Kidney epithelial cell (primary cell): ENCODE measurements at regions not wholly inside any gene's neighbourhood (a gene's known extent, or its start where the extent isn't known, plus 50 kb on each side); places are given as distances from the start of the nearest gene placed in this dataset.

ENCODE experiments used
- DNase-seq: peaks from one replicate; pipeline ENCODE4 v3.0.0-alpha.2; 2010; ENCODE audit warnings: low read depth
- H3K27me3 ChIP-seq: 2 replicates; pipeline ENCODE4 v1.6.0; 2011; ENCODE audit warnings: low read length; ENCODE audit not compliant: control insufficient read depth, insufficient read depth
- H3K36me3 ChIP-seq: 2 replicates; pipeline ENCODE4 v1.5.1; 2011; ENCODE audit warnings: low read length; ENCODE audit not compliant: control insufficient read depth, insufficient read depth
- H3K4me3 ChIP-seq: 2 replicates; pipeline ENCODE4 v1.5.1; 2011; ENCODE audit warnings: low read depth, mild to moderate bottlenecking, control low read depth, low read length
- TF ChIP-seq, protein P1 (sequence below): IDR thresholded peaks from 2 replicates; pipeline ENCODE4 v1.5.1; 2011; ENCODE audit warnings: mild to moderate bottlenecking, moderate library complexity, low read length, control low read depth, inconsistent platforms; ENCODE audit not compliant: insufficient read depth, poor library complexity, severe bottlenecking

DNA sequence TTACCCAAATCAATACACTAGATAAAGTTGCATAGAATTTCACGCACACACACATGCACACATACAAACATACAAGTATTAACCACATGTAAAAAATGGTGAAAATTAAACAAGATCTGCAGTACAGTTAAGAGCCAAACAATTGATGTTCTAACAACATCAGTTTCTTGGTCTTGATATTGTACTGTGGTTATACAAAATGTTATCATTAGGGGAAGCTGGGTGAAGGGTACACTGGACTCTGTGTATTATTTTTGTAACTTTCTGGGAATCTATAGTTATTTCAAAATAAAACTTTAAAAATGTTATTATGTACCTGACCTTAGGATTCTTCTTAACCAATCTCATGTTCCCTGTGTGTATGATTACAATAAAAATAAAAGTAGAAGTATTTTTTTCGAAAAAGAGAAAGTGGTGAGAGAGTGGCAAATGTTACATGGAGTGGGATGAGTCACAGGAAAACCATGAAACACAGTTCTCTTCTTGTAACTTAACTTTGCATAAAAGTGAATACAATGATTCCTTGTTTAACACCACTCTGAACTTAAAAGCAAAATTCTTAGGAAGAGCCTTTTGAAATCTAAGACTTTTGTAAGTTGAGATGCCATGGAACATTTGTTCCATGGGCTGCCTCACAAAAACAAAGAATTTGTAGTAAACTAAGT is 101.6 kb upstream of the RUNX1 start:
- no peaks in the 10 kb centered on the region for H3K36me3 ChIP-seq
- TF ChIP-seq, protein P1, sequence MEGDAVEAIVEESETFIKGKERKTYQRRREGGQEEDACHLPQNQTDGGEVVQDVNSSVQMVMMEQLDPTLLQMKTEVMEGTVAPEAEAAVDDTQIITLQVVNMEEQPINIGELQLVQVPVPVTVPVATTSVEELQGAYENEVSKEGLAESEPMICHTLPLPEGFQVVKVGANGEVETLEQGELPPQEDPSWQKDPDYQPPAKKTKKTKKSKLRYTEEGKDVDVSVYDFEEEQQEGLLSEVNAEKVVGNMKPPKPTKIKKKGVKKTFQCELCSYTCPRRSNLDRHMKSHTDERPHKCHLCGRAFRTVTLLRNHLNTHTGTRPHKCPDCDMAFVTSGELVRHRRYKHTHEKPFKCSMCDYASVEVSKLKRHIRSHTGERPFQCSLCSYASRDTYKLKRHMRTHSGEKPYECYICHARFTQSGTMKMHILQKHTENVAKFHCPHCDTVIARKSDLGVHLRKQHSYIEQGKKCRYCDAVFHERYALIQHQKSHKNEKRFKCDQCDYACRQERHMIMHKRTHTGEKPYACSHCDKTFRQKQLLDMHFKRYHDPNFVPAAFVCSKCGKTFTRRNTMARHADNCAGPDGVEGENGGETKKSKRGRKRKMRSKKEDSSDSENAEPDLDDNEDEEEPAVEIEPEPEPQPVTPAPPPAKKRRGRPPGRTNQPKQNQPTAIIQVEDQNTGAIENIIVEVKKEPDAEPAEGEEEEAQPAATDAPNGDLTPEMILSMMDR = no peak
- DNase-seq = no peak
- no peak overlapping the region for H3K4me3 ChIP-seq
- no peaks in the 10 kb centered on the region for H3K27me3 ChIP-seq

DNA sequence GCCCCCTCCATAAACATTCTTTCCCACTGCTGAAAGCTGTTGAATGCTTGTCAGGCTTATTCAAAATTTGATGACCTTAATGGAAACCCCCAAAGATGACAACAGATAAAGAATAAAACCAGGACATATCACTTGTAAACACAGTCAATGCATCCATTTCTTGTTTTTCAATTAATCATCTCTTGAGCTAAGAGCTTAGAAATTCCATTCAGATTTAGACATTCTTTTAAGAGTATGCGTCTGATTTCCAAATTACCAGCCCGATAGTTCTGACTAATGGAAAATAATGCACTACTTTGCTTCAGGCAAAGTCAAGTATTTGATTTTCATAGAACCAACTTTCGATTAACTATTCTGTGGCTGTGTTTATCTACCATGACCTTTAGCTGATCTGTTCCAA is 100.6 kb upstream of the RUNX1 start:
- TF ChIP-seq, protein P1 = no peak
- DNase-seq = no peak
- Histone ChIP-seq H3K36me3 (no peaks in the 10 kb centered on the region), H3K4me3 (no peak overlapping the region), H3K27me3 (no peaks in the 10 kb centered on the region)

DNA sequence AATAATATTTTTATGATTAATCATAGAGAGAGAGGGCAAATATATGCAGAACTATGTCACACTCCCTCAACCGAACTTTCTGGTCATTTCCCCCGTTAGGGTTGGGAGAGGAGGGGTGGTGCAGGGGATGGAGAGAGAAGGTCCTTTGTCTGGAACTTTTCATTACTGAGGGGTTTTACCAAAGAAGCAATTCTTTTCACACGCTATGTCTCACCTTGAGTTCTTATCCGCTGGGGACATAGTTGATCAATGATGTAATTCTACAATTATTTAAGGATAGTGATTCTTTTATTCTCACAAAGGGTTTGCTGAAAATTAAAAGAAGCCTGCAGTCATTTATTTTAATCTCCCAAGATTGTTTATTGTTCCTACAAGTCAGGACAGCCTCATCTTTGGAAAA is 98.3 kb upstream of the RUNX1 start:
- TF ChIP-seq, protein P1 = no peak
- no peak overlapping the region for H3K4me3 ChIP-seq
- DNase-seq = no peak
- H3K27me3 ChIP-seq = no peaks in the 10 kb centered on the region
- no peaks in the 10 kb centered on the region for H3K36me3 ChIP-seq

DNA sequence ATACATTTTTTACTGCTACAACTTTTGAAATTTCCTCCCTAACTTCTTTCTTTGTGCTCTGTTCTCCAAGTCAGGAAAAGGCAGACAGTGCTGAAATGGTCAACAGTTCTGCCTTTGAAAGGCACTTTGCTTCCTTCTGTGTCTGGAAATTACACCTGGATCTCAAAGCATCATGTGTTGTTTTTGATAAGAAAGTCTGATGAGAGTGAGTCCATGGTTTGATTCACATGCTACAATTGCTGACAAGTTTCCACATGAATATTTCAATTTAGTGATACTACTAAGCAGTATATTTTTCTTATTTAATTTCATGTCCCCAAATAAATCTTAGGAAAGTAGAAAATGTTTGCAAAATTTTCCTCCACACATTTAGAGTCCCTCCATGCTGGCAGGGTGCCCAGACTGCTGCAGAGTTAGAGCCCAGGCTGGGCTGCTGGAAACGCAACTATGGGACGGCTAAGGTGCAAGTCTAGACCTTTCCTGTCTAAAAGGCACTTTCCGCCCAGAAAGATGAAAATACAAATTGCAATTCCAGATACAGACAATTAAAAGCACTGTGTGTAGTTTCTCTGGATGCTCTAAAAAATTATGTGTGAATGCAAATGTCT is 96.6 kb upstream of the RUNX1 start:
- TF ChIP-seq, protein P1 = no peak
- DNase-seq = no peak
- Histone ChIP-seq H3K4me3 (no peak overlapping the region), H3K36me3 (no peaks in the 10 kb centered on the region), H3K27me3 (no peaks in the 10 kb centered on the region)

DNA sequence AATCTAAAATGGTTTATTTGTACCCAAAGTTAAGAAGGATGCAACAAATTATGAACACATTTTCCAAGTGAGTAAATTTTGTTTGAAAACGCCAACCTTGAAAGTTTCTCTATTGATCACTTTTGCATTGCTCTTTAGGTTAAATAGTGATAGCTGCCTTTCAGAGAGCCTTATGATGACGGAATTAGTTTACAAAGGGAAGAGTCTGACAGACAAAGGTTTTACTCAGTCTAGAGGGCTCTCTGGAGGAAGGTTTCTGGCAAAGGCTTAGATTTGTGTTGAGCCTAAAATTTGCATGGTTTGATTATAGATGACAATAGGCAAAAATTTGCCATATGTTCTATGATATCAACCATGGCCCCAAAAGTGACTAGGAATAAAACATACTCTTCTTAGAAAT is 95.9 kb upstream of the RUNX1 start:
- TF ChIP-seq, protein P1 = no peak
- DNase-seq = no peak
- Histone ChIP-seq H3K4me3 (no peak overlapping the region), H3K27me3 (no peaks in the 10 kb centered on the region), H3K36me3 (no peaks in the 10 kb centered on the region)
